Astrocyte (in vitro differentiated cells and primary cell): ENCODE measurements at regions not wholly inside any gene's neighbourhood (a gene's known extent, or its start where the extent isn't known, plus 50 kb on each side); places are given as distances from the start of the nearest gene placed in this dataset.

ENCODE experiments used
- EZH2 ChIP-seq: IDR thresholded peaks from 2 replicates; pipeline ENCODE4 v1.6.1; 2012; ENCODE audit warnings: mild to moderate bottlenecking, low read length, inconsistent platforms; ENCODE audit not compliant: insufficient read depth
- TF ChIP-seq, protein P1 (sequence below): IDR thresholded peaks from 2 replicates; pipeline ENCODE4 v1.5.1; 2011; ENCODE audit warnings: low read depth, mild to moderate bottlenecking, inconsistent platforms, low read length, moderate library complexity; ENCODE audit not compliant: insufficient read depth

DNA sequence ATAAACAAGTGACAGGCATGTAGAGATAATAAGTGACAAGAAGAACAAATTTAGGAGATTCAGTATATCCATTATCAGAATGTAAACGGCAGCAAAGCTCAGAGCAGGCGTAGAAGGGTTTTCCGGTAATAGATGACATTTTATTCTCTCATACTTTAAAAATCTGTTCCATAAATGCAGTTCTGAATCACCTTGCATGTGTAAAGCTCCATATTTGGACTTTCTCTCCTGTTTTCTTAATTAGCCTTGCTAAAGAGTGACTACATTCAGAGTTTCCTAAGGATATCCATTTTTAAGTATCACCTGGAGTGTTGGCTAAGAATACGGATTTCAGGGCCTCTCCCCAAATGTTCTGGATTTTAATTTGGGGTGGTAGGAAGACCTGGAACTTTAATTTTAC is 122.0 kb downstream of the SPP2 start:
- TF ChIP-seq, protein P1, sequence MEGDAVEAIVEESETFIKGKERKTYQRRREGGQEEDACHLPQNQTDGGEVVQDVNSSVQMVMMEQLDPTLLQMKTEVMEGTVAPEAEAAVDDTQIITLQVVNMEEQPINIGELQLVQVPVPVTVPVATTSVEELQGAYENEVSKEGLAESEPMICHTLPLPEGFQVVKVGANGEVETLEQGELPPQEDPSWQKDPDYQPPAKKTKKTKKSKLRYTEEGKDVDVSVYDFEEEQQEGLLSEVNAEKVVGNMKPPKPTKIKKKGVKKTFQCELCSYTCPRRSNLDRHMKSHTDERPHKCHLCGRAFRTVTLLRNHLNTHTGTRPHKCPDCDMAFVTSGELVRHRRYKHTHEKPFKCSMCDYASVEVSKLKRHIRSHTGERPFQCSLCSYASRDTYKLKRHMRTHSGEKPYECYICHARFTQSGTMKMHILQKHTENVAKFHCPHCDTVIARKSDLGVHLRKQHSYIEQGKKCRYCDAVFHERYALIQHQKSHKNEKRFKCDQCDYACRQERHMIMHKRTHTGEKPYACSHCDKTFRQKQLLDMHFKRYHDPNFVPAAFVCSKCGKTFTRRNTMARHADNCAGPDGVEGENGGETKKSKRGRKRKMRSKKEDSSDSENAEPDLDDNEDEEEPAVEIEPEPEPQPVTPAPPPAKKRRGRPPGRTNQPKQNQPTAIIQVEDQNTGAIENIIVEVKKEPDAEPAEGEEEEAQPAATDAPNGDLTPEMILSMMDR: no peak
- no peak for TF ChIP-seq EZH2
